ENCODE measurements at regions not wholly inside any gene's neighbourhood (a gene's known extent, or its start where the extent isn't known, plus 50 kb on each side); places are given as distances from the start of the nearest gene placed in this dataset.

- dilution Hi-C loops (cut with MboI; ENCODE audit: extremely low pct_ligation_motif_present, low sequenced_read_pairs) = no loop called here
- H2AFZ ChIP-seq (ENCODE audit: control insufficient read depth, low read length) = no peak overlapping the region
- peaks cover 10% of the 10 kb centered on the region for H3K9me3 ChIP-seq (ENCODE audit: control insufficient read depth, low read depth, low read length)
- no peaks in the 10 kb centered on the region for H4K20me1 ChIP-seq (ENCODE audit: control insufficient read depth, extremely low read depth, insufficient read depth, low read length)
- DNase-seq (ENCODE audit: low read depth, low spot score) = no peak
- H3K9me1 ChIP-seq (ENCODE audit: control insufficient read depth, extremely low read depth, insufficient read depth, low read length) = no peaks in the 10 kb centered on the region
- TF ChIP-seq, protein P1, sequence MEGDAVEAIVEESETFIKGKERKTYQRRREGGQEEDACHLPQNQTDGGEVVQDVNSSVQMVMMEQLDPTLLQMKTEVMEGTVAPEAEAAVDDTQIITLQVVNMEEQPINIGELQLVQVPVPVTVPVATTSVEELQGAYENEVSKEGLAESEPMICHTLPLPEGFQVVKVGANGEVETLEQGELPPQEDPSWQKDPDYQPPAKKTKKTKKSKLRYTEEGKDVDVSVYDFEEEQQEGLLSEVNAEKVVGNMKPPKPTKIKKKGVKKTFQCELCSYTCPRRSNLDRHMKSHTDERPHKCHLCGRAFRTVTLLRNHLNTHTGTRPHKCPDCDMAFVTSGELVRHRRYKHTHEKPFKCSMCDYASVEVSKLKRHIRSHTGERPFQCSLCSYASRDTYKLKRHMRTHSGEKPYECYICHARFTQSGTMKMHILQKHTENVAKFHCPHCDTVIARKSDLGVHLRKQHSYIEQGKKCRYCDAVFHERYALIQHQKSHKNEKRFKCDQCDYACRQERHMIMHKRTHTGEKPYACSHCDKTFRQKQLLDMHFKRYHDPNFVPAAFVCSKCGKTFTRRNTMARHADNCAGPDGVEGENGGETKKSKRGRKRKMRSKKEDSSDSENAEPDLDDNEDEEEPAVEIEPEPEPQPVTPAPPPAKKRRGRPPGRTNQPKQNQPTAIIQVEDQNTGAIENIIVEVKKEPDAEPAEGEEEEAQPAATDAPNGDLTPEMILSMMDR (optimal IDR thresholded peaks at IDR 0.05 in 1 of 3, IDR thresholded peaks at IDR 0.05 in 1 of 3, conservative IDR thresholded peaks at IDR 0.05 in 1 of 3; ENCODE audit: extremely low read depth in 1 of 3, insufficient read depth in 2 of 3, low read length in 3 of 3) = no peak
- no peak for TF ChIP-seq EZH2 (IDR thresholded peaks at IDR 0.05; ENCODE audit: low read length)
- H3K36me3 ChIP-seq (ENCODE audit: control insufficient read depth in 2 of 2, extremely low read depth in 1 of 2, insufficient read depth in 2 of 2, low read length in 2 of 2) = no peaks in the 10 kb centered on the region
- H3K79me2 ChIP-seq (ENCODE audit: control insufficient read depth, insufficient read depth, low read length) = no peaks in the 10 kb centered on the region
- no peak overlapping the region for H3K4me2 ChIP-seq (ENCODE audit: control insufficient read depth, extremely low read depth, insufficient read depth, low read depth, low read length)
- H3K4me3 ChIP-seq (ENCODE audit: control insufficient read depth in 2 of 3, extremely low read depth in 1 of 3, insufficient read depth in 2 of 3, low read depth in 1 of 3, low read length in 3 of 3) = no peak overlapping the region
- no peaks in the 10 kb centered on the region for H3K27me3 ChIP-seq (ENCODE audit: control insufficient read depth, extremely low read depth, insufficient read depth, low read length)
- no peak overlapping the region for H3K9ac ChIP-seq (ENCODE audit: control insufficient read depth, extremely low read depth, insufficient read depth, low read length)
- no peak for FAIRE-seq
- no peaks in the 10 kb centered on the region for H3K4me1 ChIP-seq (ENCODE audit: control insufficient read depth, extremely low read depth, insufficient read depth, low read length)
- H3K27ac ChIP-seq (ENCODE audit: control insufficient read depth, insufficient read depth, low read length) = no peak overlapping the region
These were observed 53.6 kb upstream of the MAP10 start for GRCh38 chr1:232751393-232752140.

GRCh38 chr1:232752365-232752764 is 52.9 kb upstream of the MAP10 start:
- TF ChIP-seq, protein P1 (optimal IDR thresholded peaks at IDR 0.05 in 1 of 3, IDR thresholded peaks at IDR 0.05 in 1 of 3, conservative IDR thresholded peaks at IDR 0.05 in 1 of 3; ENCODE audit: extremely low read depth in 1 of 3, insufficient read depth in 2 of 3, low read length in 3 of 3) = no peak
- no peak for TF ChIP-seq EZH2 (IDR thresholded peaks at IDR 0.05; ENCODE audit: low read length)
- dilution Hi-C loops (cut with MboI; ENCODE audit: extremely low pct_ligation_motif_present, low sequenced_read_pairs) = no loop called here
- Histone ChIP-seq H3K9ac (ENCODE audit: control insufficient read depth, extremely low read depth, insufficient read depth, low read length) (no peak overlapping the region), H3K27me3 (ENCODE audit: control insufficient read depth, extremely low read depth, insufficient read depth, low read length) (no peaks in the 10 kb centered on the region), H3K9me3 (ENCODE audit: control insufficient read depth, low read depth, low read length) (peaks cover 10% of the 10 kb centered on the region), H3K27ac (ENCODE audit: control insufficient read depth, insufficient read depth, low read length) (no peak overlapping the region), H3K79me2 (ENCODE audit: control insufficient read depth, insufficient read depth, low read length) (no peaks in the 10 kb centered on the region), H3K9me1 (ENCODE audit: control insufficient read depth, extremely low read depth, insufficient read depth, low read length) (no peaks in the 10 kb centered on the region), H4K20me1 (ENCODE audit: control insufficient read depth, extremely low read depth, insufficient read depth, low read length) (no peaks in the 10 kb centered on the region), H3K4me2 (ENCODE audit: control insufficient read depth, extremely low read depth, insufficient read depth, low read depth, low read length) (no peak overlapping the region), H2AFZ (ENCODE audit: control insufficient read depth, low read length) (no peak overlapping the region), H3K36me3 (ENCODE audit: control insufficient read depth in 2 of 2, extremely low read depth in 1 of 2, insufficient read depth in 2 of 2, low read length in 2 of 2) (no peaks in the 10 kb centered on the region), H3K4me1 (ENCODE audit: control insufficient read depth, extremely low read depth, insufficient read depth, low read length) (no peaks in the 10 kb centered on the region), H3K4me3 (ENCODE audit: control insufficient read depth in 2 of 3, extremely low read depth in 1 of 3, insufficient read depth in 2 of 3, low read depth in 1 of 3, low read length in 3 of 3) (no peak overlapping the region)
- DNase-seq (ENCODE audit: low read depth, low spot score) (no peak), FAIRE-seq (no peak)
